A549 (cell line): ENCODE measurements at regions not wholly inside any gene's neighbourhood (a gene's known extent, or its start where the extent isn't known, plus 50 kb on each side); places are given as distances from the start of the nearest gene placed in this dataset.

Experiments
- EHMT2 ChIP-seq: fragments of 200-600 bp; sonication (generic); IDR thresholded peaks from 2 replicates; pipeline ENCODE4 v1.6.1; 2016; ENCODE audit warnings: antibody characterized with exemption, low read depth, mild to moderate bottlenecking, moderate library complexity
- EP300 ChIP-seq, 2 experiments: fragments of >200 bp; sonication (Bioruptor Twin); formaldehyde crosslinking; IDR thresholded peaks; 2 replicates in 1 of 2; 3 replicates in 1 of 2; pipeline ENCODE4 v1.6.1; 2016 to 2017
- HMGXB4 ChIP-seq: fragments of 250-450 bp; sonication (Bioruptor Pico); IDR thresholded peaks from 2 replicates; pipeline ENCODE4 v1.5.0; 2021; ENCODE audit warnings: mild to moderate bottlenecking, moderate library complexity, borderline replicate concordance
- JUN ChIP-seq, 2 experiments: fragments of >200 bp; sonication (Bioruptor Twin); formaldehyde crosslinking; IDR thresholded peaks; 2 replicates in 1 of 2; 3 replicates in 1 of 2; pipeline ENCODE4 v1.6.1; 2016 to 2017
- MAFK ChIP-seq: fragments of 450-650 bp; IDR thresholded peaks from 2 replicates; pipeline ENCODE4 v1.6.1; 2014; ENCODE audit not compliant: partially characterized antibody
- NPAS2 ChIP-seq: fragments of 250-450 bp; sonication (Bioruptor Pico); IDR thresholded peaks from 2 replicates; pipeline ENCODE4 v1.8.0; 2022; ENCODE audit warnings: mild to moderate bottlenecking, moderate library complexity, borderline replicate concordance
- POLR2A ChIP-seq: IDR thresholded peaks from 2 replicates; pipeline ENCODE4 v1.6.1; 2012; ENCODE audit warnings: mild to moderate bottlenecking, low read length
- RNF2 ChIP-seq: fragments of 200-600 bp; sonication (generic); IDR thresholded peaks from 2 replicates; pipeline ENCODE4 v1.6.1; 2016; ENCODE audit warnings: low read depth, mild to moderate bottlenecking, antibody characterized with exemption, moderate library complexity, borderline replicate concordance
- TF ChIP-seq, protein P1 (sequence below): fragments of >200 bp; sonication (Bioruptor Twin); formaldehyde crosslinking; IDR thresholded peaks from 3 replicates; pipeline ENCODE4 v1.5.1; 2016

DNA sequence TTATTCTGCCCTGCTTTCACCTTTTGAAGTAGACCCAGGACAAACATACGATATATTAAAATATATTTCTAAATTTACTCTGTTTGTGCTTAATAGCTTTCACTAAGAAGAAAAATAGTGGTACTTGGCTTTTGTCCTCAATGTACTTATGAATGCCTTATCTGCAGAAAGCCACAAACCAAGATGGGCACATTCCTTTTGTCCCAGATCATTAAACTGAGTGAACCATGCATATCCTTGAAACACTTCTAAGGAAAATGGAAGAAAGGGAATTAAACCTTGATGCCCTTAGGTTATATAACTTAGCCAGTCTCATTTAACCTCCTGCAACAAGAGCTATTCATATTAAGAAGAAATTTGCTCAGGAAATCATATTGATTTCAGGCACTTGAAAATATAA lies 553.8 kb upstream of the CDH9 start:
- TF ChIP-seq POLR2A (no peak), EHMT2 (no peak), JUN (IDR thresholded peaks at IDR 0.05) (no peak), MAFK (no peak), HMGXB4 (CRISPR knock-in tag) (no peak), NPAS2 (CRISPR knock-in tag) (no peak), EP300 (IDR thresholded peaks at IDR 0.05) (no peak), RNF2 (no peak)
- TF ChIP-seq, protein P1, sequence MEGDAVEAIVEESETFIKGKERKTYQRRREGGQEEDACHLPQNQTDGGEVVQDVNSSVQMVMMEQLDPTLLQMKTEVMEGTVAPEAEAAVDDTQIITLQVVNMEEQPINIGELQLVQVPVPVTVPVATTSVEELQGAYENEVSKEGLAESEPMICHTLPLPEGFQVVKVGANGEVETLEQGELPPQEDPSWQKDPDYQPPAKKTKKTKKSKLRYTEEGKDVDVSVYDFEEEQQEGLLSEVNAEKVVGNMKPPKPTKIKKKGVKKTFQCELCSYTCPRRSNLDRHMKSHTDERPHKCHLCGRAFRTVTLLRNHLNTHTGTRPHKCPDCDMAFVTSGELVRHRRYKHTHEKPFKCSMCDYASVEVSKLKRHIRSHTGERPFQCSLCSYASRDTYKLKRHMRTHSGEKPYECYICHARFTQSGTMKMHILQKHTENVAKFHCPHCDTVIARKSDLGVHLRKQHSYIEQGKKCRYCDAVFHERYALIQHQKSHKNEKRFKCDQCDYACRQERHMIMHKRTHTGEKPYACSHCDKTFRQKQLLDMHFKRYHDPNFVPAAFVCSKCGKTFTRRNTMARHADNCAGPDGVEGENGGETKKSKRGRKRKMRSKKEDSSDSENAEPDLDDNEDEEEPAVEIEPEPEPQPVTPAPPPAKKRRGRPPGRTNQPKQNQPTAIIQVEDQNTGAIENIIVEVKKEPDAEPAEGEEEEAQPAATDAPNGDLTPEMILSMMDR = no peak
